ENCODE measurements at regions not wholly inside any gene's neighbourhood (a gene's known extent, or its start where the extent isn't known, plus 50 kb on each side); places are given as distances from the start of the nearest gene placed in this dataset.

DNA sequence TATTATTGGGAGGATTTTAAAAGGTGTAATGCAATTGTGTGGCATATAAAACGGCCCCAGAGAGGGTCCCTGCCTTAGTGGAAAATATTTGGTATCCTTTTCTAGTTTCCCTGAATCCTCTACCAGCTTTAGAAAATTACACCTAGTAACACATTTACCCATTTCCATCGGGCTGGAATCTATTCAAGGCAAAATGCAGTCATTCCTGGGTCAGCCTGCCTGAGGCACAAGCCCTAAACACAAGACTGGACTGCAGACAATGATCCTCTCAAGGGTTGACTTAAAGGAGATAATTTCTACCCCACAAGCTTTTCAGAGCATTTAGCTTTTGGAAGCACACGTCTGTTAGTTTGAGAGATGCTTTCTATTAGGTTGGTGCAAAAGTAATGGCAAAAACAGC lies 124.4 kb upstream of the ADAMTSL1 start:
- TF ChIP-seq, protein P1, sequence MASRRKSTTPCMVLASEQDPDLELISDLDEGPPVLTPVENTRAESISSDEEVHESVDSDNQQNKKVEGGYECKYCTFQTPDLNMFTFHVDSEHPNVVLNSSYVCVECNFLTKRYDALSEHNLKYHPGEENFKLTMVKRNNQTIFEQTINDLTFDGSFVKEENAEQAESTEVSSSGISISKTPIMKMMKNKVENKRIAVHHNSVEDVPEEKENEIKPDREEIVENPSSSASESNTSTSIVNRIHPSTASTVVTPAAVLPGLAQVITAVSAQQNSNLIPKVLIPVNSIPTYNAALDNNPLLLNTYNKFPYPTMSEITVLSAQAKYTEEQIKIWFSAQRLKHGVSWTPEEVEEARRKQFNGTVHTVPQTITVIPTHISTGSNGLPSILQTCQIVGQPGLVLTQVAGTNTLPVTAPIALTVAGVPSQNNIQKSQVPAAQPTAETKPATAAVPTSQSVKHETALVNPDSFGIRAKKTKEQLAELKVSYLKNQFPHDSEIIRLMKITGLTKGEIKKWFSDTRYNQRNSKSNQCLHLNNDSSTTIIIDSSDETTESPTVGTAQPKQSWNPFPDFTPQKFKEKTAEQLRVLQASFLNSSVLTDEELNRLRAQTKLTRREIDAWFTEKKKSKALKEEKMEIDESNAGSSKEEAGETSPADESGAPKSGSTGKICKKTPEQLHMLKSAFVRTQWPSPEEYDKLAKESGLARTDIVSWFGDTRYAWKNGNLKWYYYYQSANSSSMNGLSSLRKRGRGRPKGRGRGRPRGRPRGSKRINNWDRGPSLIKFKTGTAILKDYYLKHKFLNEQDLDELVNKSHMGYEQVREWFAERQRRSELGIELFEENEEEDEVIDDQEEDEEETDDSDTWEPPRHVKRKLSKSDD (CRISPR knock-in tag; IDR thresholded peaks at IDR 0.05; ENCODE audit: low read depth), result no peak
- TF ChIP-seq, protein P2, sequence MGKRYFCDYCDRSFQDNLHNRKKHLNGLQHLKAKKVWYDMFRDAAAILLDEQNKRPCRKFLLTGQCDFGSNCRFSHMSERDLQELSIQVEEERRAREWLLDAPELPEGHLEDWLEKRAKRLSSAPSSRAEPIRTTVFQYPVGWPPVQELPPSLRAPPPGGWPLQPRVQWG (CRISPR knock-in tag; IDR thresholded peaks at IDR 0.05; ENCODE audit: borderline replicate concordance, low read depth), result no peak
- TF ChIP-seq, protein P3, sequence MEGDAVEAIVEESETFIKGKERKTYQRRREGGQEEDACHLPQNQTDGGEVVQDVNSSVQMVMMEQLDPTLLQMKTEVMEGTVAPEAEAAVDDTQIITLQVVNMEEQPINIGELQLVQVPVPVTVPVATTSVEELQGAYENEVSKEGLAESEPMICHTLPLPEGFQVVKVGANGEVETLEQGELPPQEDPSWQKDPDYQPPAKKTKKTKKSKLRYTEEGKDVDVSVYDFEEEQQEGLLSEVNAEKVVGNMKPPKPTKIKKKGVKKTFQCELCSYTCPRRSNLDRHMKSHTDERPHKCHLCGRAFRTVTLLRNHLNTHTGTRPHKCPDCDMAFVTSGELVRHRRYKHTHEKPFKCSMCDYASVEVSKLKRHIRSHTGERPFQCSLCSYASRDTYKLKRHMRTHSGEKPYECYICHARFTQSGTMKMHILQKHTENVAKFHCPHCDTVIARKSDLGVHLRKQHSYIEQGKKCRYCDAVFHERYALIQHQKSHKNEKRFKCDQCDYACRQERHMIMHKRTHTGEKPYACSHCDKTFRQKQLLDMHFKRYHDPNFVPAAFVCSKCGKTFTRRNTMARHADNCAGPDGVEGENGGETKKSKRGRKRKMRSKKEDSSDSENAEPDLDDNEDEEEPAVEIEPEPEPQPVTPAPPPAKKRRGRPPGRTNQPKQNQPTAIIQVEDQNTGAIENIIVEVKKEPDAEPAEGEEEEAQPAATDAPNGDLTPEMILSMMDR (CRISPR knock-in tag; IDR thresholded peaks at IDR 0.05), result no peak

Measured in HepG2 (cell line).